ENCODE measurements at regions not wholly inside any gene's neighbourhood (a gene's known extent, or its start where the extent isn't known, plus 50 kb on each side); places are given as distances from the start of the nearest gene placed in this dataset.
"Not testable (repeated sequence)": the region's sequence is repeated elsewhere in the genome, so short reads cannot be mapped to it uniquely, and the experiment has no call there.

GRCh38 chr6:158881884-158882283 is 62.7 kb upstream of the EZR start:
- not testable (repeated sequence) for TF ChIP-seq CTCF (IDR thresholded peaks at IDR 0.05; ENCODE audit: borderline replicate concordance, extremely low read depth, low read length, poor library complexity, severe bottlenecking); EZH2 (IDR thresholded peaks at IDR 0.05; ENCODE audit: borderline replicate concordance, low read depth, low read length, severe bottlenecking)

Measured in DND-41 (cell line).